Panc1 (cell line): ENCODE measurements at regions not wholly inside any gene's neighbourhood (a gene's known extent, or its start where the extent isn't known, plus 50 kb on each side); places are given as distances from the start of the nearest gene placed in this dataset.

ENCODE experiments used
- ATAC-seq: fragments of 200-7000 bp; cut with Tn5 transposase; 2 replicates; pipeline ENCODE4 v1.9.1; 2020; ENCODE audit warnings: mild to moderate bottlenecking, moderate library complexity
- BruUV-seq: library from RNA; stranded (reverse); fragments of 400-500 nt; replicated peaks from 2 replicates; lab custom pipeline; 2021; lab: Mats Ljungman, UMichigan
- CTCF ChIA-PET: fragments of 300-600 bp; sonication (Branson Sonifier 250); formaldehyde crosslinking; loops from one replicate; lab custom pipeline; 2022; ENCODE audit warnings: antibody characterized with exemption; lab: Charles Lee
- POLR2A ChIA-PET: fragments of 300-600 bp; sonication (Branson Sonifier 250); formaldehyde crosslinking; loops from one replicate; lab custom pipeline; 2022; ENCODE audit warnings: antibody characterized with exemption; lab: Charles Lee
- DNase-seq: peaks from one replicate; pipeline ENCODE4 v3.0.0-alpha.2; 2010; ENCODE audit warnings: low read depth, low spot score
- H3K27ac ChIP-seq: 2 replicates; pipeline ENCODE4 v1.5.1; 2011; ENCODE audit warnings: mild to moderate bottlenecking, low read length, inconsistent platforms
- H3K27me3 ChIP-seq: fragments of 200-500 bp; sonication (Bioruptor generic); 2 replicates; pipeline ENCODE4 v1.6.0; 2014; ENCODE audit warnings: low read length, inconsistent platforms; ENCODE audit not compliant: control insufficient read depth, insufficient read depth
- H3K36me3 ChIP-seq: fragments of 200-500 bp; sonication (Bioruptor generic); 2 replicates; pipeline ENCODE4 v1.5.1; 2014; ENCODE audit warnings: inconsistent platforms, mild to moderate bottlenecking, low read length, moderate library complexity; ENCODE audit not compliant: control insufficient read depth, insufficient read depth
- H3K4me1 ChIP-seq: 2 replicates; pipeline ENCODE4 v1.5.1; 2011; ENCODE audit warnings: inconsistent platforms, mild to moderate bottlenecking, low read length, moderate library complexity; ENCODE audit not compliant: control insufficient read depth, insufficient read depth
- H3K4me3 ChIP-seq, 2 experiments: 2 replicates each; pipeline ENCODE4 v1.5.1; 2011 to 2012; ENCODE audit warnings: low read depth in 2 of 2, low read length in 2 of 2, mild to moderate bottlenecking in 2 of 2, inconsistent platforms in 1 of 2, moderate library complexity in 1 of 2
- H3K9me3 ChIP-seq: fragments of 200-500 bp; sonication (Bioruptor generic); 2 replicates; pipeline ENCODE4 v1.5.1; 2014; ENCODE audit warnings: low read depth, mild to moderate bottlenecking, inconsistent platforms, low read length, moderate library complexity; ENCODE audit not compliant: control insufficient read depth, insufficient read depth
- CTCF ChIP-seq: fragments of 450-650 bp; IDR thresholded peaks from 2 replicates; pipeline ENCODE4 v1.5.1; 2017; ENCODE audit warnings: mild to moderate bottlenecking
- POLR2AphosphoS5 ChIP-seq: IDR thresholded peaks from 2 replicates; pipeline ENCODE4 v1.6.1; 2012; ENCODE audit warnings: mild to moderate bottlenecking, low read depth, low read length, moderate library complexity
- REST ChIP-seq, 2 experiments: IDR thresholded peaks; 2 replicates each; pipeline ENCODE4 v1.6.1; 2011 to 2012; ENCODE audit warnings: low read depth in 2 of 2, control low read depth in 1 of 2, low read length in 1 of 2, mild to moderate bottlenecking in 1 of 2, moderate library complexity in 1 of 2; ENCODE audit not compliant: insufficient read depth in 1 of 2
- SIN3A ChIP-seq: IDR thresholded peaks from 2 replicates; pipeline ENCODE4 v1.6.1; 2012; ENCODE audit warnings: low read depth, mild to moderate bottlenecking, low read length, moderate library complexity, borderline replicate concordance; ENCODE audit not compliant: insufficient read depth
- TCF7L2 ChIP-seq: IDR thresholded peaks from 2 replicates; pipeline ENCODE4 v1.6.1; 2011; ENCODE audit warnings: mild to moderate bottlenecking, low read depth, low read length, inconsistent platforms
- in situ Hi-C: cut with HindIII; loops from 2 replicates; pipeline ENCODE4 v1.10.0; 2016; ENCODE audit warnings: low sequenced_read_pairs, low pct_unique_long_range_greater_than_20kb
- intact Hi-C: fragments of 100-400 bp; cut with micrococcal nuclease; formaldehyde crosslinking; loops from one replicate; pipeline ENCODE4 v1.10.0; 2022; ENCODE audit not compliant: unreplicated experiment

GRCh38 chrX:20951016-20951810 is 423.0 kb upstream of the CNKSR2 start:
- Histone ChIP-seq H3K4me1 (no peaks in the 10 kb centered on the region), H3K36me3 (no peaks in the 10 kb centered on the region), H3K9me3 (no peaks in the 10 kb centered on the region), H3K27ac (no peak overlapping the region), H3K27me3 (no peaks in the 10 kb centered on the region), H3K4me3 (no peak overlapping the region)
- BruUV-seq = no TSS peak
- TF ChIP-seq CTCF (no peak), REST (IDR thresholded peaks at IDR 0.05; ENCODE audit: insufficient read depth in 1 of 2, low read depth in 2 of 2, low read length in 1 of 2) (no peak), SIN3A (no peak), TCF7L2 (no peak), POLR2AphosphoS5 (no peak)
- DNase-seq = no peak
- no peak for ATAC-seq
- in situ Hi-C loops = no loop called here
- POLR2A ChIA-PET = no interaction called here
- intact Hi-C loops = no loop called here
- CTCF ChIA-PET = no interaction called here

GRCh38 chrX:20947411-20947912 is 426.8 kb upstream of the CNKSR2 start:
- no peaks in the 10 kb centered on the region for H3K27me3 ChIP-seq
- ChIA-PET CTCF (no interaction called here), POLR2A (no interaction called here)
- H3K4me3 ChIP-seq = no peak overlapping the region
- no peaks in the 10 kb centered on the region for H3K9me3 ChIP-seq
- no peaks in the 10 kb centered on the region for H3K36me3 ChIP-seq
- H3K27ac ChIP-seq = no peak overlapping the region
- intact Hi-C loops (no loop called here), in situ Hi-C loops (no loop called here)
- ATAC-seq (no peak), DNase-seq (no peak)
- no peak for TF ChIP-seq CTCF
- TF ChIP-seq REST (IDR thresholded peaks at IDR 0.05; ENCODE audit: insufficient read depth in 1 of 2, low read depth in 2 of 2, low read length in 1 of 2) = no peak
- no peaks in the 10 kb centered on the region for H3K4me1 ChIP-seq
- BruUV-seq = no TSS peak
